ENCODE measurements at regions not wholly inside any gene's neighbourhood (a gene's known extent, or its start where the extent isn't known, plus 50 kb on each side); places are given as distances from the start of the nearest gene placed in this dataset.

DNA sequence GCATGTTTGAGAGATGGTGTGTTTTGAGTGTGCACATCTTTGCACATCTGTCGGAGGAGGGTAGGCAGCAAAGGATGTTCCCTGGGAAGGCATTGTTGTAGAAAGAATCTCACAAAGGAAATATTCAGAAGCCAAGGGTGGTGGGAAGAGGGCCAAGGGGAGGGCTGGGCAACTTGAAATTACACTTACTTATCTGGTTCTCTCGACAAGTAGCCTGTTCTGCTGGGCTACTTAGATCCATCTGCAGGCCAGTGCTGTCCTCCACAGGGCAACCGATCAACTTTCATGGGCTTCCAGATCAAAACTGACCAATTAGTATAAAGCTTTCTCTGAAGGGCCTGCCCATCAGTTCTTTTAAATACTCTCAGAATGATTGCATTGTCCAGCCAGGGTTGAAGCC, 495.2 kb downstream of the GADD45G start:
- DNase-seq (ENCODE audit: low spot score) = no peak

DNA sequence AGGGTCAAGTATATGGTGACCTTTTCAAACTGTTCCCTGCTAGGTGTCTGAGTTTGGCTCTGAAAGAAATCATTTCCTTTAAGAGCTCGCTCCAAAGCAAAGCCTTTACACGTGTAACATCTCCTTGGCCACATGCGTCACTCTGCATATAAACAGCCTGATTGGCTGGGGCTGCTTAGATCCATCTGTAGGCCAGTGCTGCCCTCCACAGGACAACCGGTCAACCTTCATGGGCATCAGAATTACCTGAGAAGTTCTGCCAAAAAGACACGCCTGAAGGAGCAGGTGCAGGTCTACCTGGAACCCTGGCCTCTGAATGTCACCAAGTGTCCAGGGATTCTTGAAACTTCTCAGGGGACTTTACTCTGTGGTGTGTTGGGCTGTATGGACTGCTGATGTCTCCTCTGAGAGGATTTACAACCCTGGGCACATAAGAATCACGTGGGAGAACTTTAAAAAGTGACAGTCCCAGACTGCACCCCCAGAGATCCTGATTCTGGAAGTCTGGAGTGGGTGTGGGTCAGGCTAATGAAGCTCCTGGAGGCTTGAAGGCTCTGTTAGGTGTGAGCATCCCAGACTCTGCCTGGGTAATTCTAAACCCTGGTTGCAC, 497.6 kb downstream of the GADD45G start:
- DNase-seq (ENCODE audit: low spot score) = peak; percentile 88

GRCh38 chr9:90103771-90104170, 499.0 kb downstream of the GADD45G start:
- no peak for DNase-seq (ENCODE audit: low spot score)

- DNase-seq (ENCODE audit: low spot score) = no peak
Measured at GRCh38 chr9:90105773-90106172, 501.0 kb downstream of the GADD45G start.

DNA sequence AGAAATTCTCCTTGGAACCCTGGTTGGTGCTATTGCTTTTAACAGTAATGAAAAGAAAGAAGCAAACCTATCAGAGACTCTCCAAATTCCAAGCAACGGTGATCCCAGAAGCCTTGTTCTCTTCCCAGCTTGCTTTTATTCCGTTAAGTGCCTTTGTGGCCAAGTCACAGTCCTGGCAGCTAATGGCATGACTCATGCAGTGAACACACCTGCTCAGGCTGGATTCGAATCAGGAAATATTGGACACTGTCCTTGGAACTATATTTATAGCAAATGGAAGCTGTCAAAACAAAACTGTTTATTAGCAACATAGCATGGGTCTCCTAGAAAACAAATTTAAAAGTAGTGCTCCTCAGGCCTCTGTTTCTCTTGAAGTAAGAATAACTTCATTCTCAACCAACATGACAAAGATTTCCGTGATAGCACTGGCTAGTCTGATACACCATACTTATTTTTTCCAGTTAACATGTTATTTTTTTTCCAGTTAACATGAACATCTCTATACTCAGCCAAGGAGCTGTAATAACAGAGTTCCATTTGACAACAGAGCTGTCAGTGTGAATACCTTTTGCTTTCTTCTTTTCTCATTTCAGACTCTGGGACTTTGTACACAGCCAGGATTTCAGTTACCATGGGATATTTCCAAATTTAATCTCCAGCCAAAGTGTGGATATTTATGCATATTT, 502.4 kb downstream of the GADD45G start:
- no peak for DNase-seq (ENCODE audit: low spot score)

DNA sequence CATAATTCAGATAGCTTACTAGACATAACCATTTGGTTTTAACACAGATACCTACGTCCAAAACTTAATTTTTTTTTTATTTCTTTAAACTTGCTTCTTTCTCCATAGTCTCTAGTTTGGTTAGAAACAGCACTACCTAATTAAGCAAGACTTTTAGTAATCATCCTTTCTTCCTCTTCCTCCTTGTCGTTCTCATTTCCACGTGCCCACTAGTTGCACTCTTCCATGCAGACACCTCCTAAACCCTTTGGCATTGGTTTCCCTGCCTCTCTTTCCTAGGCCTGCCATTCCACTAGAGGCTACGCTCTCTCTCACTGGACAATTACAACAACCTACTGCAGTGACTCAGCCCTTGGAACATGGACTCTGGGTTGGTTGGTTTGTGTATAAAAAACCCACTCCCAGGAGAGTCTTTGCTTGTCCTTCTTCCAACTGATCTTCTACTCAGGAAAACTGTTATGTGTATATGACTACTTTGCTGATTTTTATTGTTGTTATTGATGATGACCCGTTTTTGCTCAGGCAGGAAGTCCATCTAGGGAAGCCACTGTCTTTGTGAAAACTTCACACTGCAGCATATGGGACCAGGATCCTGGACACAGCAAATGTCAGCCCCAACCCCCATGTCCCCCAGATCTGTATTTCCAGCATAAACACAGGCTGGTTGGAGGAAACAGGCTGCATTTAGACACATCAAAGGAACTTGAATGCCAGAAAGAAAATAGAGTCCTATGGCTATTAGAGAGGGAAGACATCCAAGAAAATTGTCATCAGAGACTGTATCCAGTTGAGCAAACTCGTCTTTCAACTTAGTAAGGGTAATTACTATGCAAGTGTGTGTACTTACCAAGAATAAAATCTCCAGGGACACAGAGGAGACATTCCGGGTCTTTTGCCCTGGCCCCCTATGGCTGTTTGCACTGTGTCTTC, 503.2 kb downstream of the GADD45G start:
- no peak for DNase-seq (ENCODE audit: low spot score)

DNA sequence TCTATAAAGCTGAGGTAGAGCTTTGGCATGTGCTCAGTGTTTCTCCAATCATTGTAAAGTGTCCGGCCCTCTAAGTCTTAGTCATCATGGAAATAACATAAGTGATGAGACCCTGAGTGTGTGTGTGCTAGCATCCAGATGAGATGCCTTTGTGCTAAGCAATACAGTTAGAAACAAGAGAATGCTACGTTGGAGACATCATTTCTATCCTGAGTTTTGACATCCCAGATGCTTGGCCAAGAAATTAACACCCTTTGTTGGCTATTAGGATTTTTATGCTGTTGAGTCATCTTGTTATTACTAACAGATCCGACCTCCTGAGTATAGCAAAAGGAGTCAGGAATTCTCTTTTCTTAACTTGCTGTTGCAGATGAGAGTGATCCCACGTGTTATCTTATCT, 508.0 kb downstream of the GADD45G start:
- DNase-seq (ENCODE audit: low spot score) = no peak

DNA sequence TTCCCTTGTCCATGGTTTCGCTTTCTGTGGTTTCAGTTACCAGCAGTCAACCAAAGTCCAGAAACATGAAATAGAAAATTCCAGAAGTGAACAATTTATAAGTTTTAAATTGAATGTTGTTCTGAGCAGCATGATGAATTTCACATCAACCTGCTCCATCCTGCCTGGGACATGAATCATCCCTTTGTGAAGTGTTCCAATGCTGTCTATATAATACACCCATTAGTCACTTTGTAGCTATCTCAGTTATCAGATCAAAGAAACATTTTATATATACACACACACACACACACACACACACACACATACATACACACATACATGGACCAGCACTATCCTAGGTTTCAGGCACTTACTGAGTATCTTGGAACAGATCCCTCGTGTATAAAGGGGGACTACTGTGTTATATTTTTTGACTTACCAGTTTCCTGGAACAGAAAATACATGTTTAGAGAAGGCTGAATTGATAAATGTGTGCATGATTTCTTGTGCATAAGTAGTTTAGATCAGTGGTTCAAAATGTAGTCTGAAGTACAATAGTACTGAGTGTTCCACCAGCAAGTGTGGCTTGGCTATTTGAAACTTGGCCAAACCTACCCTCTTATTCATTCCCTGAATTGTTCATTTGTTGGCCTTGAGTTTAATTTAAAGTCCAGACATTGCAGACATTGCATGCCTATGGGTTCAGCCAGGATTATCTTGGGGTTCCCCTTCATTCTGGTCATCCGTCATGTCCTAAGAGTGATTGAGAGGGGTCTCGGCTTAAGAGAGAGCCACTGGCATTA, 510.0 kb downstream of the GADD45G start:
- no peak for DNase-seq (ENCODE audit: low spot score)

DNA sequence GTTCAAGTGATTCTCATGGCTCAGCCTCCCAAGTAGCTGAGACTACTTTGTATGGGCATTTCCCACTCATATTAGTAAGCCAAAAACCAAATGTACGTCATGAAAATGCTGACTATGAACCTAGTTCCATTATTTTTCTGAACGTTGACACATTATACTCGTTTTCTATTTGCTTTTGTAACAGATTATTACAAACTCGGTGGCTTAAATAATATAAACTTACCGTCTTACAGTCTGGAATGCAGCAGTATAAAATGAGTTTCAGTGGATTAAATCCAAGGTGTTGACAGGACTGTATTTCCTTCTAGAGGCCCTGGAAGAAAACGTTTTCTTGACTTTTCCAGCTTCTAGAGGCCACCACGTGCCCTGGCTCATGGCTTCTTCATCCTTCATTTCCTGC, 517.0 kb downstream of the GADD45G start:
- no peak for DNase-seq (ENCODE audit: low spot score)

DNA sequence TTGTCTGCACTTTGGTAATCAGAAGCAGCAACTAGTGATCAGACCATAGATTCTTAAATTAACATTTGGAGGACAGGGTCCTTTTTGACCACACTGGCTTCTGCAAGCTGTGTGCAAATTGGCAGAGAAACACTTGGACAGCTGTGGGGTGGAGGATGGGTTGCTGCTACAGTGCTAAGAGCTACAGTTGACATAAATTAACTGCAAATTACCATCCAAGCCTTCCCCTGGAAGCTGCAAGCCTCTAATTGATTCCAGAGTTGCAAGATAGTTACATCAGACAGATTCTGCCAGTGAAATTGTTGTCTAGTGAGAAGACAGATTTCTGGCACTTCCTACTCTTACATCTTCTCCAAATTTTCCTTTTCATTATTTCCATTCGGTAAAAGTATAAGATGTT, 517.7 kb downstream of the DIRAS2 start:
- no peak for DNase-seq (ENCODE audit: low spot score)

GRCh38 chr9:90127923-90128322, 514.7 kb downstream of the DIRAS2 start:
- no peak for DNase-seq (ENCODE audit: low spot score)

GRCh38 chr9:90128587-90129190, 513.9 kb downstream of the DIRAS2 start:
- DNase-seq (ENCODE audit: low spot score) = no peak

- no peak for DNase-seq (ENCODE audit: low spot score)
Measured at GRCh38 chr9:90129446-90129845, 513.2 kb downstream of the DIRAS2 start.

GRCh38 chr9:90131568-90131967, 511.1 kb downstream of the DIRAS2 start:
- DNase-seq (ENCODE audit: low spot score) = no peak

- DNase-seq (ENCODE audit: low spot score) = no peak
Measured at GRCh38 chr9:90132866-90133265, 509.8 kb downstream of the DIRAS2 start.

GRCh38 chr9:90137801-90138200, 504.8 kb downstream of the DIRAS2 start:
- no peak for DNase-seq (ENCODE audit: low spot score)

DNA sequence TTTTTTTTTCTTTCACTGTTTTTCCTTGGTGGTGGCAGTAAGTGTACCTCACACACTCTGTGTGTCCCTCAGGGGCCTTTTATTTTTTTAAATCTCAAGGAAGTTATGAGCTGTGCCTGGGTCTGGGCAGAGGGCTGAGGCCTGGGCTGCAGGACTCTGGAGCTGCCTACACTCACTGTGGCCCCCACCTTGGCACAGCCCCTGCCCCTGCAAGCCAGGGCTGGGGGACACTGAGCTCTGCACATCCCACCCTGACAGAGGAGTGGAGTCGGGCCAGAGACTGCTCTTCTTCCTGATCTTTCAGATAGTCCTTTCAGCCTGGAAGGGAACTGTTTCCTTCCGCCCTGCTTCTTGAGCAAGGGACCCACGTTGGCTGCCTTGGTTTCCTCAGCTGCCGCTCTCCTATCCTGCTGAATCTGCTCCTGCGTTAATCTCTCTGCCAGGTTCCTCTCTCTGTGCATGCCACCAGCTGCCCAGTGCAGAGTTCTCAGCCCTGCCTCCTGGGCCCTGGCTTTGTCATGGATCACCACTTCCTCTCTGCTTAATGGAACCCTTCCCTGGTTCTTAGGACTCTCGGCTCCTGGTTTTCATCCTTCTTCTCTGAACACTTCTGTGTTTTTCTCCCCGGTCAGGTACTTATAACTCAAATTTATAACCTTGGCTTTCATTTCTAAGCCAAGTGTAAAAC, 502.3 kb downstream of the DIRAS2 start:
- no peak for DNase-seq (ENCODE audit: low spot score)

DNA sequence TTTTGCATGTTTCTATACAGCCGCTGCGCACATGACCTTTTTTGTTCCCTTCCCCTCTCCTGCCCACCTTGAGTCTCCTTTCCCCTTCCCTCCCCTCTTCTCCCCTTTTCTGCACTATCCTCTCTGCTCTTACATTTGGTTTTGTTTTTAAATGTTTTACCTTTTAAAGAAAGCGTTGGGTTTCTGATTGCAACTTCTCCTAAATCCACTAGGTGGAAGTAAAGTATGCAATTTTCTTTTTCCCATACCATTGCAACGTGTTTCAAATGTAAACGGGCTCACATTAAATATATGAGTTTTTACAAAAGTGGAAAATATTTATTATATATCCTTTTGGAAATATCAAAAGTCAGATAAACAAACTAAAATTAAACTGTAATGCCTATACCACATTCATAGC, 500.9 kb downstream of the DIRAS2 start:
- peak; percentile 9 for DNase-seq (ENCODE audit: low spot score)

- DNase-seq (ENCODE audit: low spot score) = no peak
Measured at GRCh38 chr9:90142580-90142979, 500.0 kb downstream of the DIRAS2 start.

DNA sequence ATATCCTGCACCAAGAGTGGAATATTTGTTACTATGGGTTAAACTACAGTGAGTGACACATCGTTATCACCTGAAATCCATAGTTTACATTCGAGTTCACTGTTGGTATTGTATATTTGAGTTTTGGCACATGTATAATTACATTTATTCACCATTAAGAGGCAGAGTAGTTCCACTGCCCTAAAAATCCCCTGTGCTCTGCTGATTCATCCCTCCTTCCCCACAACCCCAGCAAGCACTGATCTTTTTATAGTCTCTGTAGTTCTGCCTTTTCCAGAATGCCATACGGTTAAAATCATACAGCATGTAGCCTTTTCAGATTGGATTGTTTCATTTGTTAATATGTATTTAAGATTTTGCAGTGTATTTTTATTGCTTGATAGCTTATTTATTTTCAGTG, 495.2 kb downstream of the DIRAS2 start:
- DNase-seq (ENCODE audit: low spot score) = no peak

GRCh38 chr9:90156318-90156717, 486.3 kb downstream of the DIRAS2 start:
- DNase-seq (ENCODE audit: low spot score) = no peak
